GM19452 (cell line): ENCODE measurements at regions not wholly inside any gene's neighbourhood (a gene's known extent, or its start where the extent isn't known, plus 50 kb on each side); places are given as distances from the start of the nearest gene placed in this dataset.

ENCODE experiments used
- ATAC-seq: cut with Tn5 transposase; IDR thresholded peaks from one replicate; pipeline ENCODE4 v1.9.1; 2021; ENCODE audit not compliant: unreplicated experiment

GRCh38 chr3:177554895-177555759 is 357.8 kb upstream of the TBL1XR1 start:
- ATAC-seq: no peak

GRCh38 chr3:177557548-177557947 is 360.3 kb upstream of the TBL1XR1 start:
- no peak for ATAC-seq

DNA sequence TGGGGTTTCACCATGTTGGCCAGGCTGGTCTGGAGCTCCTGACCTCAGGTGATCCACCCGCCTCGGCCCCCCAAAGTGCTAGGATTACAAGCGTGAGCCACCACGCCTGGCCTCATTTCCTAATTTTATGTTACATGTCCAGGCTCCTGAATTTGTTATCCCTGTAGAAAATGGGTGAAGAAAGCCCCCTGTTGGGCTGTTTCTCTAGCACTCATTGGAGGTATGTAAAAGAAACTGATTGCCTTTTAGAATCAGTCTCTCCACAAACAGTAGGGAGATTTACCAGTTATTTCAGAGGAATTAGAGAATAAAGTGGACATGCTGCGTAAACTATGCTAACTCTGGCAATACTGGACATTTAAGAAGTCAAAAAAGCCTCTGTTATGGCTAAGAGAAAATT is 364.1 kb upstream of the TBL1XR1 start:
- no peak for ATAC-seq

DNA sequence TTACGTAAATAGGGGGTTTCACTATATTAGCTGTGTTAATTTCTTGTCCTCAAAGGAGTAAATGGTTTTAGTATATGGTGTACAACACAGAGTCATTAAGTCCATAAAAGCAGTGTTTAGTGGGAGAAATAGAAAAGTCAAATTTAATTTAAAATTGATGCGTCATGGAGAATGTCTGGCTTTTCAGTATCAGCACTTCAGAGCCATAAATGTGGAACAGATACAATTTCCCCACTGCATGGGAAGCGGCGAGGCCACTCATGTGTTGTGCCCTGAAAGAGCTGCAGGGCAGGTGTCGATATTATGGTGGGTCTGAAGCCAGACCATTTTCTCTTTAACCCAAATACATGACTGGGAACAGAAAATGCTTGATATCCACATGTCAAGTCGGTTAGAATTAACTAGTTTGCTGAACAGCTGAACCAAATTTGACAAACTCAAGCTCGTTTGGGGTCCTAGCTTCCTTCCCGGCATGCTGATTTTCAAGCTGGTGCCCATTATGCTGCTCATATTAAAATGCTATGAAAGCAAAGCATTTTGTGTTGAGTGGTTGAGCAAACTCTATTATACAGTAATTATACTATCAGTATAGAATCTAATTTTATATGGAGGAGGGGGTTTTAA is 364.6 kb upstream of the TBL1XR1 start:
- no peak for ATAC-seq

DNA sequence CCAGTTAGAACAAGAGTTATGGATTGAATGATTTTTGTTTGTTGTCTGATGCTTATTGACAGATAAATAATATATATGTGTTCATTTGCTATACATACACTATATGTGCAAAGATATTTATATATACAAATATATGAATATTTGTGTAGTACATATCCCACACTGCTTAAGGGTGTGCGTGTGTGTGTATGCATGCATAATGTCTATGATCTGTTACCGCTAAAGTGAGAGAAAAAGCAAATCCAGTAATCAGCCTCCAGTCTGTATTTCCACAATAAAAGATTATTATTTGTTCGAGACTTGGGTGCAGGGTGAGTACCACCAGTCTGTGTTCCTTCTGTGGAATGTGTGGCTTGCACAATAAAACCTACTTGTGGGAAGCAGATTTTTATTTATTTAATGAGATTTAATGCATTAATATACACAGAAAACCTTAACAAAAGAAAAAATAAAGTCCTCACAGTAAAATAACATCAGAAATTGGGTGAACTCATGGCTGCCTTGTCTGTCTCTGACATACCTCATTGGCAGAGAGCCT is 366.0 kb upstream of the TBL1XR1 start:
- no peak for ATAC-seq

DNA sequence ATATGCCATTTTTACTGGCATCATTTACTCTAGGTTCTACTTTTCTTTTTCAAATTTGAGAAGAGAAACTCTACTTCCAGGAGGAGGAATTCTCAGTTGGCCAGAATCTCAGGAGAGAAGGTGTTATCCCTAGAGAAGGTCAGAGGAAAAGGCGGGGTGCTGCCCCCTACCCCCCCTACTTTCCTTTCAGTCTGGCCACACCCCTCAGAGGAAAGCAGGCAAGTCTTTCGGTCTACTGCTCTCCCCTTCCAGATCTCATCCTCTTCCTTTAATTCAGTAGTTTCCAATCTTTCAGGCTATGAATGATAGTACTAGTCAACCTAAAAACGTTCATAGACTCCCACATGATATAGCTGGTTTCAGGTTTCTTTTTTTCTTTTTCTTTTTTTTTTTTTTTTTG is 366.5 kb upstream of the TBL1XR1 start:
- no peak for ATAC-seq

DNA sequence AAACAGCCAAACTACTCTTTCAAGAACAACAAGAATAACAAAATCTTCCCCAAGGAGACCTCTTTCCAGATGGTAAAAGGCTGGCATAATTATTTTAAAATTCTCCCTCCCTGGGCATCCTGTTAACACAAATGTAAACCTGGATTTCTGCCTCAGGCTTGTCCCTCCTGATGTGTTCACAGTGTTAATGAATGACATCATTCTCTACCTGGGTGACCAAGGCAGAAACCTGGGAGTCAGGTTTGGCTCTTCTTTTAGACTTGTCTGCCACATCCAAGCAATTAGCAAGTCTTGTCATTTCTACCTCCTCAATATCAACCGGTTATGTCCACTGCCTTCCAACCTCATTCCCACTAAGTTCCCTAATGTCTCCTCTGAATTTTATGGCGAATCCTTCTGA is 368.7 kb upstream of the TBL1XR1 start:
- no peak for ATAC-seq

DNA sequence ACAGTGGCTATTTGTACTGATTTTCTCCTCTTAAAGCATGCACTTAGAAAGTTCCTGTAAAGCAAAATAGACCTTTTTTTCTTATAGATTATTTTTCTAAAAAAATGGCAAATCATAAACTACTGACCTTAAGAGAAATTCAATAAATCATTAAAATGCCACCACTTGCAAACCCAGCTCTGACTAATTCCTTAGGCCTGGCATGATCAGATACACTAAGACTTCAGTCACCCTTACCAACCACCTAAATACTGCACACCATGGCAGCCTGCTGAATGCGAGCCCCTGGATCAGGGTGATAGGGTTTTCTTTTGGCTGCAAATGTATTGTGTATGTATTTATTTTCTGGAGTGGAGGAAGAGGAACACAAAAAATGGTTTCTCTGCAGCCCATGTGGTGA is 370.6 kb upstream of the TBL1XR1 start:
- no peak for ATAC-seq

GRCh38 chr3:177569193-177569592 is 371.9 kb upstream of the TBL1XR1 start:
- ATAC-seq: no peak

- ATAC-seq: no peak
These were observed 372.8 kb upstream of the TBL1XR1 start for GRCh38 chr3:177569875-177570657.

- no peak for ATAC-seq
These were observed 374.1 kb upstream of the TBL1XR1 start for GRCh38 chr3:177571271-177571943.

GRCh38 chr3:177571944-177572315 is 374.6 kb upstream of the TBL1XR1 start:
- no peak for ATAC-seq

DNA sequence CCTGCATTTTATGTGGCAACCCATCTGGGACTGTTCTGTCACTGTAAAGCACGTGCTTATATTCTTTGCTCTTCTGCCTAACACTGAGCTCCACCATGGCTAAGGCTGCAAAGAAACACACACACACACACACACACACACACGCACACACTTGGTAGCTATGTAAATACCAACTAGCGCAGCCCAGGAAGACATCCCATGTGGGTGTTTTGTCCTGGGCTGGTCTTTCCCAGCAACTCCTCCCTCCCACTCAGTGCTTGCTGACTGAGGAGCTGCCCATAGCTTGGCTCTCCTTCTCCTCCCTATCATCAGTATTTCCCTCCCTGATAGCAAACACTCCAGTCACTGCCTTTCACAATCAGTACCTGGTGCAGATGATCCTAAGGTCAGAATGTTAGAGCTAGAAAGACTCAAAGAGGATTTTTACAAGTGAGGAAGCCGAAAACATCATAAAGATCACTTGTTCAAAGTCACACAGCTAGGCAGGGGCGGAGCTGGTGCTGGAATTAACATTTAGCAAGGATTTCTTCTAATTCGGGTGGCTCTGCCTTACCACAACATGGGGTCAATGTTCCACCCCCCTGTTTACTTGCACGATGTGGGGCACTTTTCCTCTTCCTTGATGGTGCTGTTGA is 377.1 kb upstream of the TBL1XR1 start:
- ATAC-seq: no peak

- no peak for ATAC-seq
These were observed 379.5 kb upstream of the TBL1XR1 start for GRCh38 chr3:177576746-177577145.

GRCh38 chr3:177578488-177578887 is 381.2 kb upstream of the TBL1XR1 start:
- peak; percentile 79 for ATAC-seq

- no peak for ATAC-seq
These were observed 382.1 kb upstream of the TBL1XR1 start for GRCh38 chr3:177579419-177579818.

GRCh38 chr3:177580437-177580836 is 383.2 kb upstream of the TBL1XR1 start:
- ATAC-seq: no peak

GRCh38 chr3:177585271-177585670 is 388.0 kb upstream of the TBL1XR1 start:
- no peak for ATAC-seq

GRCh38 chr3:177589041-177589650 is 391.9 kb upstream of the TBL1XR1 start:
- no peak for ATAC-seq

GRCh38 chr3:177589911-177590381 is 392.7 kb upstream of the TBL1XR1 start:
- ATAC-seq: peak; percentile 82
